HG03460 (cell line): ENCODE measurements at regions not wholly inside any gene's neighbourhood (a gene's known extent, or its start where the extent isn't known, plus 50 kb on each side); places are given as distances from the start of the nearest gene placed in this dataset.

Experiments used
- ATAC-seq: cut with Tn5 transposase; IDR thresholded peaks from one replicate; pipeline ENCODE4 v1.9.1; 2021; ENCODE audit not compliant: unreplicated experiment

- ATAC-seq: no peak
Measured at GRCh38 chr5:98102936-98103335, 670.5 kb upstream of the RGMB start.

GRCh38 chr5:98103807-98104206, 669.7 kb upstream of the RGMB start:
- no peak for ATAC-seq

- ATAC-seq: no peak
Measured at GRCh38 chr5:98104454-98105188, 668.8 kb upstream of the RGMB start.

- ATAC-seq: no peak
Measured at GRCh38 chr5:98105681-98106080, 667.8 kb upstream of the RGMB start.

GRCh38 chr5:98106116-98107031, 667.1 kb upstream of the RGMB start:
- no peak for ATAC-seq

- ATAC-seq: no peak
Measured at GRCh38 chr5:98108497-98108896, 665.0 kb upstream of the RGMB start.

- ATAC-seq: no peak
Measured at GRCh38 chr5:98109561-98110006, 663.9 kb upstream of the RGMB start.

GRCh38 chr5:98110282-98110691, 663.2 kb upstream of the RGMB start:
- ATAC-seq: no peak

GRCh38 chr5:98110791-98111190, 662.7 kb upstream of the RGMB start:
- no peak for ATAC-seq

- ATAC-seq: no peak
Measured at GRCh38 chr5:98111686-98112085, 661.8 kb upstream of the RGMB start.

GRCh38 chr5:98121036-98121936, 652.2 kb upstream of the RGMB start:
- ATAC-seq: no peak

- no peak for ATAC-seq
Measured at GRCh38 chr5:98128271-98128670, 645.2 kb upstream of the RGMB start.

GRCh38 chr5:98128846-98129245, 644.6 kb upstream of the RGMB start:
- no peak for ATAC-seq

GRCh38 chr5:98130261-98131035, 643.0 kb upstream of the RGMB start:
- no peak for ATAC-seq

- ATAC-seq: no peak
Measured at GRCh38 chr5:98144116-98144515, 629.3 kb upstream of the RGMB start.

GRCh38 chr5:98144710-98145109, 628.8 kb upstream of the RGMB start:
- no peak for ATAC-seq

GRCh38 chr5:98157368-98157767, 616.1 kb upstream of the RGMB start:
- ATAC-seq: no peak

GRCh38 chr5:98158440-98158839, 615.0 kb upstream of the RGMB start:
- ATAC-seq: no peak

GRCh38 chr5:98163796-98164493, 609.5 kb upstream of the RGMB start:
- no peak for ATAC-seq

- no peak for ATAC-seq
Measured at GRCh38 chr5:98168871-98169270, 604.6 kb upstream of the RGMB start.
